ENCODE measurements at regions not wholly inside any gene's neighbourhood (a gene's known extent, or its start where the extent isn't known, plus 50 kb on each side); places are given as distances from the start of the nearest gene placed in this dataset.

- Histone ChIP-seq H3K27me3 (no peaks in the 10 kb centered on the region), H3K4me1 (no peaks in the 10 kb centered on the region), H3K4me3 (no peak overlapping the region), H3K27ac (no peak overlapping the region), H3K36me3 (no peaks in the 10 kb centered on the region), H3K9me3 (no peaks in the 10 kb centered on the region)
- no peak for DNase-seq (ENCODE audit: low spot score)
- TF ChIP-seq CTCF (IDR thresholded peaks at IDR 0.05) = no peak
These were observed 255.0 kb downstream of the LIG4 start for GRCh38 chr13:107960301-107960700.

GRCh38 chr13:107956889-107957288 is 258.4 kb downstream of the LIG4 start:
- Histone ChIP-seq H3K4me1 (no peaks in the 10 kb centered on the region), H3K27ac (no peak overlapping the region), H3K9me3 (no peaks in the 10 kb centered on the region), H3K4me3 (no peak overlapping the region), H3K36me3 (no peaks in the 10 kb centered on the region), H3K27me3 (no peaks in the 10 kb centered on the region)
- DNase-seq (ENCODE audit: low spot score) = no peak
- TF ChIP-seq CTCF (IDR thresholded peaks at IDR 0.05) = no peak

- no peak for DNase-seq (ENCODE audit: low spot score)
- H3K27ac ChIP-seq = no peak overlapping the region
- no peaks in the 10 kb centered on the region for H3K4me1 ChIP-seq
- TF ChIP-seq CTCF (IDR thresholded peaks at IDR 0.05) = no peak
- H3K36me3 ChIP-seq = no peaks in the 10 kb centered on the region
- H3K9me3 ChIP-seq = peaks cover 0 to 9% of the 10 kb centered on the region in 2 donors
- H3K4me3 ChIP-seq = no peak overlapping the region
- H3K27me3 ChIP-seq = no peaks in the 10 kb centered on the region
These were observed 273.2 kb downstream of the LIG4 start for GRCh38 chr13:107942030-107942617.

GRCh38 chr13:107941345-107942029 is 273.8 kb downstream of the LIG4 start:
- no peak for DNase-seq (ENCODE audit: low spot score)
- Histone ChIP-seq H3K4me3 (no peak overlapping the region), H3K9me3 (peaks cover 0 to 9% of the 10 kb centered on the region in 2 donors)

GRCh38 chr13:107937848-107938247 is 277.5 kb downstream of the LIG4 start:
- no peak overlapping the region for H3K27ac ChIP-seq
- no peak for TF ChIP-seq CTCF (IDR thresholded peaks at IDR 0.05)
- peaks cover 0 to 3% of the 10 kb centered on the region in 2 donors for H3K9me3 ChIP-seq
- no peaks in the 10 kb centered on the region for H3K4me1 ChIP-seq
- no peaks in the 10 kb centered on the region for H3K36me3 ChIP-seq
- no peak for DNase-seq (ENCODE audit: low spot score)
- no peaks in the 10 kb centered on the region for H3K27me3 ChIP-seq
- H3K4me3 ChIP-seq = no peak overlapping the region

More at GRCh38 chr13:107941345-107942029, 273.8 kb downstream of the LIG4 start:
- no peak for TF ChIP-seq CTCF (IDR thresholded peaks at IDR 0.05)
- Histone ChIP-seq H3K36me3 (no peaks in the 10 kb centered on the region), H3K27ac (no peak overlapping the region), H3K27me3 (no peaks in the 10 kb centered on the region), H3K4me1 (no peaks in the 10 kb centered on the region)
